NK-92 treated with Interleukin-12 subunit alpha and Interleukin-12 subunit beta, amount 100 ng/mL, for 24 hours (cell line): ENCODE measurements at regions not wholly inside any gene's neighbourhood (a gene's known extent, or its start where the extent isn't known, plus 50 kb on each side); places are given as distances from the start of the nearest gene placed in this dataset.
"Not testable (repeated sequence)": the region's sequence is repeated elsewhere in the genome, so short reads cannot be mapped to it uniquely, and the experiment has no call there.

Experiments
- DNase-seq: peaks from one replicate; lab custom pipeline; 2025; lab: John Stamatoyannopoulos, UW

DNA sequence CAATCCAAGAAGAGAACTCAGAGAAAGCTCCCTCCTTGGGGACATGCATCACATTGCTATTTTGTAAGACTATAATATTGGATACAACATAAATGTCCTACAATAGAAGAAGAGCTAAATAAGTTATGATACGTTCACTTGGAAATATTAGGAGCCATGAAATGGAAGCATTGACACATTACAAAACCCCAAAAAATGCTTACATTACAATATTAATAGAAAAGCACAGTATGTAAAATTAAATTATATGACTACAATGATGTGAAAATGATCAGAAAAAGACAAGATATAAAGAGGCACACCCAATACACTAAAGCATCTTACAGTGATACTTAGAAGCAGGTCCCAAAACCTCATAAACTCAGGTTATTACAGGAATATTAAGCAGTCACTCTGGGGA is 694.1 kb downstream of the TOX3 start:
- DNase-seq = no peak

DNA sequence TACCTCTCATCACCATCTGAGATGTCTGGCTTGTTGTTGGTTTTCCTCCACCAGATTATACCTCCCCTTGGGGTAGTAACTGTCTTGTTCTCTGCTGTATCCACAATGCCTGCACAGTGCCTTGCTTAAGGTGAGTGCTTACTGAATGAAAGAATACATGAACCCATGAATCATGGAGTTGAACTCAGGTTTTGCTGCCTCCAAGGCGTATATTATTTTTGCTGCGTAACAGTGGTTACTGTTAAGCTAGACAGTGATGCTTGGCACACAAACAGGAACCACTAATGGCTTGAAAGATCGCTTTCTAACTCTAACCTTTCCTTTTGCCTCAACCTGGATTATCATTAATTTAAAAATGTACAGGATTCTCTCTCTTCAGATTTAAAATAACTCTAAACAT is 695.8 kb downstream of the TOX3 start:
- DNase-seq = no peak

DNA sequence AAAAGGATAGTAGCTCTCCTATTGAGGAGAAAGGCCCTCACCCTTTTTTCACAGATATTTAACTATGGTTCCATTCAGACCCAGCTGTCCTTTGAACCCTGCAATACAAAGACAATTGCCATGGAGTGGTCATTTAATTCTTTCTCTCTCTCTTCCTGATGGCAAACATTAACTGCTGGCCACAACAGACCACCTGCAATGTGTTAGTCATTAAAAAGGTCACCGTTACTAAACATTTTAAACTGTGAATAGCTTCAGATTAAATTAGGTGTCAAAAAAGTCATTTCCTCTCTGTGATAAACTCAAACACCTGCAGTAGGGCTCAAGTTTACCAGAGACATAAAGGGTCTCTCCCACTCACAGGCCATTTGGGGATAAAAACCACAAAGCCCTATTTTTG is 697.2 kb downstream of the TOX3 start:
- DNase-seq = no peak

DNA sequence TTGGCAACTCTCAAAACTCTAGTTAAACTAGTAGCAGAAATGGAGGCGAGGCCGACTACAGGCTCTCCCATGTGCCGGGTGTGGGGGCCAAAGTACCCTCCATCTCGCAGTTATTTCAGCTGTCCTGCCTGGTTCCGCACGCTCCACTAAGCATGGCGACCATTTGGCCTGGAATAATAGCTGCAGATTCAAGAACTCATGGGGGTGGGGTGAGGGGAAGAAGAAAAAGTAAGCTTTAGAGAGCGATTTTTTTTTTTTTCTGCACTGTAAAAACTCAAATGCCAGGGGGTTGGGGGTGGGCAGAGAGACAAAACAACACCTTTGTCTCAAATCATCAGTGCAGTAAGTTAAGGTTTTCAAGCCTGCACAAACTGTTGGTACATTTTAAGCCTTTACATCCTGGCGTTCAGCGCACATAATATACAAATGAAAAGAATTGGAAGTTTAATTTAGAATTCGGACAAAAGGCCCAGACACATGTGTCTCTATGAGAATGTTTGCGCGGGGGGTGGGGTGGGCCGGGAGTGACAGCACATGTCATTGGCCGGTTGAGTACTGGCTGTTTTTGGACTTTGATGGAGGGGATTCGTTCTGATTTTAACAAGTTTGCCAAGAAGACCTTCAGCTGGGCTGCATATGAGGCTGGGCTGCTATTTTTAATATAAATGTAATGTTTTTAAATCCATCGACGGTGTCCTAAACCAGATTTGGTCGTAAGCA is 694.7 kb upstream of the SALL1 start:
- no peak for DNase-seq

DNA sequence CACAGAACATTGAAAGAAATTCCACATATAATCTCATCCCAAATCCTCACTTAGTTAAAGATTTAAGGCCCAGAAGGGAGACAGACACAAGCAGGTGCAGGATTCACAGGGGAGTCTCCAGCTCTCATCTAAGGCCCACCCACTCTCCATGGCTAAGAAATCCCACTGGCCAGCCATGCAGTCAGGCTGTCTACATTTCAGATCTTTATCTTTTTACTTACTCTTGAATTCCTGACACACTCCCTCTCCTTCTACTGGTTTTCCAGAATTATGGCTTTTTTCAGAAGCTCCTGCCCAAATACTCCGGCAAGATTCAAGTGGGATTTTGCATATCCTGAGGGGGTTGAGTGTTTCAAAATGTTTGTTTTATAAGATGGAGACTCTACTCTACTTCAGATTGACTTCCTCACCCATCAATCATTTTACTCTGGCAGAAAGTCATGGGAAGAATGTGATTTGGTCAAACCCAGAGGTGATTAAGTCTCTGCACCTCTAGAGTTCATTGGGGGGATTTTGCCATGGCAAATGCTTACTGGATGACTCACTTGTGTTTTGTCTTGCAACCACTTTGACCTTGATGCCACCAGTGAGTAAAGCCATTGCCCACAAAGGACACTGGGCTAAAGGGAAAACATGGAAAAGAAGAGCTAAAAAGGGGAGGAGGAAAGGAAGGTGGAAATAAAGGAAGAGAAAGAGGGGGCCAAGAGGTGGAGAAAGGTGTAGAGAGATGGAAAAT is 688.8 kb upstream of the SALL1 start:
- DNase-seq = no peak

DNA sequence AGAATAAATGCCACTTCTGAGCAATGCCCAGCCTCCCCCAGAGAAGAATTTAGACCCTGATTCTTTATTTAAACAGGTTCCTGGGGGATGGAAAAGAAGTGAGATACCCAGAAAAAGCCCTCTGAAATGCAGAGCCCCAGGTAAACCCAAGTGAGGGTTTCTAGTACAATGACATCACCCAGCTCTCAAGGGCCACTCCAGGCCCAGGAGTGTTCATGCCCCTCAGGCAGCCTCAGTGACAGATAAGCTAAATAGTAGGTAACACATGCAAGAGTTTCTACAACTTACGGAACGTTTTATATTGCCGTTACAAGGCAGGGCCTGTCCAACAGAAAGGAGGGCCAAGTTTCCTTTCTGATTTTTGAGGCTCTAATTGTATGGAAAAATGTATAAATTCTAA is 683.7 kb upstream of the SALL1 start:
- DNase-seq = no peak

DNA sequence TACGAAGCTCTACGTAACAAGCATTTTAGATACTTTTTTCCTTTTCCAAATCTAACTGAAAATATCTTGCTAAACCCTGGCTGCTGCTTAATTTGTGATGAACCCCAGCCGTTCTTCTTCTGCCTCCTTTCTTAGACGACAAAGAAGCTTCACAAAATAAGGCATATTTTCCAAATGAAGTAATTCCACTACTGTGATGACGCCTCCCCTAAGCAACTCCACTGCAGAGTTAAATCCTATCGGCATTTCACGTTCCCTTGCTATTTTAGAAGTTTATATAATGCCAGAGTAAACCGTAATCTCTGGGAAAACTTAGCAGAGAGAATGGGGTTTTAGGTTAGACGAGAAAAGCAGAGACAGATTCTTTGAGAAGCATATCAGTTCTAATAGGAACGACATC is 683.1 kb upstream of the SALL1 start:
- no peak for DNase-seq

DNA sequence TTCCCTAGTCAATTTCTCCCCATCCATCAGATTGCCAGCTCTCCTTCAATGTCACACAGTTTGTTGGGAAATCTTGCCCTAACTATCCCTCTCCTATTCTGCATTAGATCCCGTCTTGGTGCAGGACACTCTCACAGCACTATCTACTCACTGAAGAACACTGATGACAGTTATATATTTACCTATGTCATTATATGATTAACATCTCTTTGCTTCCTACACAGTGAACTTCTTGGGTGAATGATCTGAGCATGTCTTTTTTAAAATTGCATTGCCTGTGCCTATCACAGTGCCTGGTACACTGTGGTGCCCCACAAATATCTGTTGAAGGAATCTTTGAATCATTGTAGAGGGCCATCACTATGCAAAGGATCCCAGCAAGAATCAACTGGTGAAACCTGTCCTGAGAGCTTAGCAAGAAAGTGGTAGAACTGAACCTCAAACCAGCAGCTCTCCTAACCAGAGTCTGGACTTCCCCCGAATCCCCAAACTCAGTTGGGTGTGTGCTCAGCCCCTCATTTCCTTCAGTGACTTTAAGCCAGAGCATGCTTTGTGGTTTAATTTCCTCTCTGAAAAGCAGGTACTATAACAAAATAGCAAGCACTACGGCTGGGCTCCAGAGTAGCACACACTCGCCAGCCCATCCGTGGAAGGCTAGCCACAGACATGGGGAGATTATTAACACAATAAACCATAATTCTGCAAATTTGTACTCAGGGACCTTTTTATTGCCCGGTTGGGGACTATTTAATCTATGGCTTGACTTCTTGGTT is 680.7 kb upstream of the SALL1 start:
- DNase-seq = no peak

DNA sequence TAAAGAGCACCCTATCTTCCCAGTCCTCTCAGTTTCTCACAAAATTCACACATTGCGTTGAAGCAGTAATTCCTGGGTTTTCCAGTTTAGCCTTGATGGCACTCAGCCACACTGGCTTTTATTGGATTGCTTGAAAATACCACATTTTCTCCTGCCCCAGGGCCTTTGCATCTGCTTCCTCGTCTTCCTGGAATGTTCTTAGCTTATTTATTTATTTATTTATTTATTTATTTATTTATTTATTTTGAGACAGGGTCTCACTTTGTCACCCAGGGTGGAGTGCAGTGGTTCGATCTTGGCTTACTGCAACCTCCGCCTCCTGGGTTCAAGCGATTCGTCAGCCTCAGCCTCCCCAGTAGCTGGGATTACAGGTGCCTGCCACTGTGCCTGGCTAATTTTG is 680.0 kb upstream of the SALL1 start:
- DNase-seq = not testable (repeated sequence)

DNA sequence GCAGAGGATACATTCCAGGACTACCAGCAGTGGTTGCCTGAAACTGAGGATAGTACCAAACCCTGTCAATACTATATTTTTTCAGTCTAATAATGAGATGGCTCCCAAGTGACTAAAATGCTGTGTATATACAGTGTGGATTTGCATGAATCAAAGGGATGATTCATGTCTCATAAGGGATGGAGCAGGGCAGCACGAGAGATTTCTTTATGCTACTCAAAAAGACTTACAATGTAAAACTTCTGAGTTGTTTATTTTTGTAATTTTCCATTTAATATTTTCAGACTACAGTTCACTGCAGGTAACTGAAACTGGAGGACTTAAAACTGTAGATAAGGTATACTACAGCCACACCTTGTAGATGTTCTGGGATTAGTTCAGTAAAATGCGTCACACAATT is 674.7 kb upstream of the SALL1 start:
- no peak for DNase-seq

DNA sequence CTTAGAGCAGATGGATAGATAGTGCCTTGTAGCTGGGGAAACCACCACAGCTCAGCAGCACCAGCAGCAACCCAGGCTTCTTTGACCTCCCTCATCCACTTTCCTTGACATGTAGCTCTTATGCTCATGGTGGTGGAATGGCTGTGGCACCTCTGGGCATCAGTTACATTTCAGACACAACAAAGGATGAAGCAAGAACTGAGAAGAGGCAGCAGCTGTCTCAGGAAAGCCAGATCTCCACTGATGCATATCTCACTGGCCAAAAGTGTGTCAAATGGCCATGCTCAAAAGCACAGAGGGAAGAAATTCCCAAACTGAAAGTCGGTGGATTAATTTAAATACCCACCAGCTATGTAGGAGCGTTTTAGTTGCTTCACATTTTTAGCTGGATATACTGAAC is 671.4 kb upstream of the SALL1 start:
- DNase-seq = no peak

DNA sequence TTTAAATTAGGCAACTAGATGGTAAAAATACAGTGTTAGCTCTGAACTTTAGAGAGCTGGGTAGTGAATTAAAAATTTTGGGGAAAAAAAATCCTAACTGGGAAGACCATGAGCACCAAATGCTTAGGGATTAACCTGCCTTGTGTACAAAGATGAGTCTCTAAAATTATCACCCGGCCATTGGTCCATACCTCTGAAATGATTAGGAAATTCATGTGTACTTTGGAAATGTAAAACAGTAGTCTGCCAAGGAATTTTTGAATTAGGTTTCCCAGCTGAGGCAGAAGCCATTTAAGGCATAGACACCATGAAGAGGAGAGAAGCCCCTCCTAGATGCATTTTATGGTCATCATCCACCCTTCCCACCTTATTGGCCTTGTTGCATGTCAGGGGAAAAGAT is 670.5 kb upstream of the SALL1 start:
- DNase-seq = no peak

DNA sequence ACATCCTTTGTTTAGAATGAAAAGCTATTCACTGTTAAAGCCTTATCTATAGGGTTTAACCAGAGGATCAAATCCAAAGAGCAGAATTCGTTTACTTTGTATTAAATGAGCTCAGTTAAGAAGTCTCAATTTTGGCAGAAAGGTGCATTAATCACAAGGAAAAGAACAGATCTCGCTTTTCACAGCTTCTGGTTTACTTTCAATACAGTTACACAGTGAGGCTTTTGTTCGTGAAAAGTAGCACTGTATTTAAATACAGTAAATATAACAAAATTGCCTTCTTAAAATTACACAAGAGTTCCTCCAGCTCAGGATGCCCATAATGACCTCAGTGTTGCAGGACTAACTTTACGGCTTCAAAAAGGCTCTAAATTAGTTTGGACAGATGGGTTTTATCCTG is 669.1 kb upstream of the SALL1 start:
- no peak for DNase-seq

DNA sequence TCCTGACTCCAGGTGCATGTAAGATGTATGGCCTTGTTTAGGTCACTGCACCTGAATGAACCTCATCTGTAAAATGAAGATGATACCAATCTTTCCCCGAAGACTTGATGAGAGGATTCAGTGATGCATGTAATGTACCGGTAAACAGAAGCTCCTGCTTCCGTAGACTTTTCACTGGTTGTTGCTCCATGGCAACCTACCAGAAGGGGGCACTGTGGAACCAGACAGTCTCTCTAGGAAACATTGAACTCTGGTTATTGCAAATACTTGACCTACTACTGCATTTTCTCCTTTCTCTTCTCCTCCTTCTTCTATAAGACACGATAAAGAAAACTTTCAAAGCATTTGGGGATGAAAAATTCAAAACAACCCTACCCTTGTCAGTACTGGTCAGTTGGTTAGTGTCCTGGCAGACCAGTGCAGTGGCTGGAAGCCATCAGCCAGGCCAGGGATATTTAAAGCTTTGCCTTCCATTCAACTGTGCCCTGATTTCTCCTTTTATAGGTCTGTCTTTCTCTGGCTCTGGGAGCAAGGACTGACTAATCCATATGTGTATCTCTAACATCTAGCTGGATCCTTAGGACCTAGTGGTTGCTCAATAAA is 667.4 kb upstream of the SALL1 start:
- no peak for DNase-seq

DNA sequence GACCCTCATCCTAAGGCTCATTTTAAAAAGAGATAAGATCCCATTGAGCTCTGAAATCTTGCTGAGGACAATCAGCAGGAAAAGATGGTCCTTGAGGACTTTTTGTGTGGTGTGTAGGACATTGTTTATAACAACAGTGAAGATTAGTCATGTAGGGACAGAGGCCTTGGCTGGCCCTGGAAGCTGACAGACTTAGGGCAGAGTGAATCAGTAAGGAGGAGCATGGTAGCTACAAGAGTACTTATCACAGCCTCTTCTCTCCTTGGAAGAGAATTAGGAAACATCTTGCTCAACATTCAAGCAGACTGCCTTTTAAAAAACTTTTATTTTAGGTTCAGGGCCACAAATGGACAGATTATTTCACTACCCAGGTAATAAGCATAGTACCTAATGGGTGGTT is 665.9 kb upstream of the SALL1 start:
- no peak for DNase-seq

DNA sequence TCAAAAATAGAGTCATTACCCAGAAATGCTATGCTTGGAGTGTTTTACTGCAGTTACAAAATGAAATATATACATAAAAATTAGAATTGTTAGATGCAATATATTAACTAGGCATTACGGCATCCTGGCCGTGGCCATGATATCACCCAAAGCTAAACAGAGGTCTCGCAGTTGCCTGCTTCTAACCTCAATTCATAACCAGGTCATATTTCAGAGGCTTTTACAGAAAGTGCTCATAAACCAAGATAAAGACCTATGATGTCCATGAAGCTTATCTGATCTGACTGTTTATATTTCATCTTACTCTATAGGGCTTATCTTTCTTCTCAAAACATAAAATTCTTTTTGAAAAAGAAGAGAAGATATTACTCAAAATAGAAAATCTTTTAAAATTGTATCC is 664.5 kb upstream of the SALL1 start:
- DNase-seq = no peak

DNA sequence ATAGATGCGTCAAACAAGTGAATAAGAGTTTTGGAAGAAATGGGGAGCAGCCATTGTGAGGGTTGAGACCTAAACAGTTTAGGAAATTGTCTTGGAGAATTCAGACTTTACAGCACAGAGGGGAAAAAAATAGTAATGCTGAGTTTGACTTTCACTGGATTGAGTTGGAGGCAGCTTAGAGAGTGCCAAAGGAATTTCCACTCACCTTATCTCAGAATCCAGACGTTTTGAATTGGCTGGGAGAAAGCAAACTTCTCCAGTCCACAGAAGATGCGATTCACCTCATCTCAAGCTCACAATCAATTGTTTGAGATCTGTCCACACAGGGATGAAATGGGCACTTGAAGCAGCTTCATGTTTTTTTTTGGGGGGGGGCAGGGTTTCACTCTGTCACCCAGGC is 663.5 kb upstream of the SALL1 start:
- no peak for DNase-seq

DNA sequence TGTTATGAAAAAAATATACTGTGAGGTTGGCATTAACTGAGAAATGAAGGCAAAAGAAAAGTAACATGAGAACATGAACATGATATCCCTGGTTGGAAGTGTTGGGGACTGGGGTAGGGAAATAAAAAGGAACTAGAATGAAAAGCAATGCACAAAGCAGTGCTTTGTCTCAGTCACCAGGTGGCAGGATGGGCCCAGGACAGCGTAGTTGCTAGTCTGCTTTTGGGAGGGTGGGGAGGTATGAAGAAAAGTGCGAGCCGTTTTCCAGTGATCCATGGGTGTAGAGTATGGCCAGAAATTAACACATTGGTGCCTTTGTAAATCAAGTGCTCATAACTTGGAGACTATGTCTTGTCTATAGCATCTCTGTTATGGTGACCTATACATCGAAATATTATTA is 662.5 kb upstream of the SALL1 start:
- no peak for DNase-seq

DNA sequence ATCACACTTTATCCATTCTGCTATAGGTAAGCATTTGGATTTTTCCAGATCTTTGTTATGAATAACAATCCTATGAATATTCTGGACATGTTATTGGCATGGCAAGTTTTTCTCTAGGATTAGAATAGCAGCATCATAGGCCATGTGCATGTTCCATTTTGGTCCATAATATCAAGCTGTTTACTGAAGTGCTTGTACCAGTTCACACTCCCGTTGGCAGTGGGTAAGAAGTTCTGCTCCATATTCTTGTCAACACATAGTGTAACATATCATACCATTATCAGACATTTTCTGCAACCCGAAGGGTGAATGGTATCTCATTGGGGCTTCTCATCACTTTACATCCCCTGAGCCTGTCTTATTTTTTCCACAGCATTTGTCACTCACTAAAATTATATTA is 661.9 kb upstream of the SALL1 start:
- DNase-seq = no peak

DNA sequence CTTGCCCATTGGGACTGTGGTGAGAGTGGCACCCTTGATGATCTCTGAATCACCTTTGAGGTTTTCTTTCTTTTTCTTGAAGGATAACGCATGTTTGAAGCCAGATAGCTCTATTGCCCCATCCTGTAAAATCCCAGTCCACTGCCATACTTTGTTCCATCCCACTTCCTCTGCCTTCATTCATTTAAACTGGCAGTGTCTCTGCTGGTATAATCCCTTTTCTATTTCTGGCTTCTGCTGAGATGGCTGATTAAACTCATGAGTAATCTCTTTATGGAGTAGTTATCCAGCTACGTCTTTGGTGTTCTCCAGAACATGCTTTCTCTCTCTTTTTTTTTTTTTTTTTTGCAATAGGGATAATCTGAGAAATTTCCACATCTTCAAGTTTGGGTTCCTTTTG is 656.5 kb upstream of the SALL1 start:
- DNase-seq = no peak

DNA sequence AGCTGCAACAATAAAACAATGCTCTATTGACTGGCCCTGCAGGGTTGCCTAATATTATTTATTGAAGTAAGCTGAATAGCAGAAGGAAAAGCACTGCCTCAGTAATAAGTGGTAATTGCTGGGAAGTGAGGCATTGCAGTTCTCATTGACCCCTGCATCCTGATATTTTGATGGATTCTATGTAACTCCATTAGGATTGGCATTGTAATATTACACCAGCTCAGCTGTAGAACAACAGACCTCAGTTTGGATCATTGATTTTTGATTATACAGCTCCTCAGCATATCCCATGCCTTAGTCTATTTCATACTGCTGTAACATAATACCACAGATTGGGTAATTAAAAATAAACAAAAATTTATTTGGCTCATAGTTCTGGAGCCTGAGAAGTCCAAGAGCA is 650.6 kb upstream of the SALL1 start:
- DNase-seq = no peak

DNA sequence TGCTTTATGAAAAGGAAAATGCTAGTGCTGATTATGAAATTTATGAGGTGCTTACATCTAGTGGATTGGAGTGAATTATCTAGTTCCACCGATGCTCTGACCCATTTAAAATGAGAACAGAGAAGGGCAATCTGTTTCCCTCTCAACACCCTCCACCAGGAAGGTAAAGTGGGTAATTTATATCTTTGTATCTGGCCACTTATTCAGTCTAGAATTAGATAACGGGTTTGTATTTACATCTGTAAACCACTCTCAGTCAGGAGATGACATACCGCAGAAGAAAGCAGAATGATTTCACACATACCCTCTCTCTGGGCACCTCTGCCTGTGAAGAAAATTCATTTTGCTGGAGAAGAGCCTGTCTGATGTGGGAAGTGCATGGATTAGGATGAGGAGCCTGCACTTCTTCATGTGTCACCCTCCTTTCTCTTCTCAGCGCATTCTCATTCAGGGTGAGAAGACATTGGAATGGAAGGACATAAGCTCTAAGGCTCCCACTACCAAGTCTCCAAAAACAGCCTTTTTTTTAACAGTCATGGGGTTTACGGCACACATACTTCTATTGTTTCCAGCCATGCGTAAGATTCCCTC is 646.7 kb upstream of the SALL1 start:
- no peak for DNase-seq
